GM21381 (cell line): ENCODE measurements at regions not wholly inside any gene's neighbourhood (a gene's known extent, or its start where the extent isn't known, plus 50 kb on each side); places are given as distances from the start of the nearest gene placed in this dataset.
A peak's percentile ranks its signal among the peaks of the same experiment; 100 is the strongest.
"Not testable (repeated sequence)": the region's sequence is repeated elsewhere in the genome, so short reads cannot be mapped to it uniquely, and the experiment has no call there.

Experiments
- ATAC-seq: cut with Tn5 transposase; IDR thresholded peaks from one replicate; pipeline ENCODE4 v1.9.1; 2021; ENCODE audit warnings: mild to moderate bottlenecking, moderate library complexity; ENCODE audit not compliant: unreplicated experiment

DNA sequence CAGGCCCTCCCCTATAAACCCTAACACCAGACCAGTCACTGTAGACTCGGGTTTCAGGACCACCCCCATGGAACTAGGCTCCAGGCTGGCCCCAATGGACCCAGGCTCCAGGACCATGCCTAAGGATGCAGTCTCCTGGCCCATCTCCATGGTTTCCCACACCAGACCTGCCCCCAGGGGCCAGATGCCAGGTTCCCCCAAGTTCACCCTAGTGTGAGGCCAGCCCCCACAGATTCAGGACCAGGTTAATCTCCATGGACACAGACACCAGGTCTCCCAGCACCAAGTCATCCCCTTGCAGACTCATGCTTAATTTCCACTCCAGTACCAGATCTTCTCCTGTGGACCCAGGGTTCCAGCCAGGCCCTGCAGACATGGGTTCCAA, 103.8 kb upstream of the LANCL2 start:
- no peak for ATAC-seq

DNA sequence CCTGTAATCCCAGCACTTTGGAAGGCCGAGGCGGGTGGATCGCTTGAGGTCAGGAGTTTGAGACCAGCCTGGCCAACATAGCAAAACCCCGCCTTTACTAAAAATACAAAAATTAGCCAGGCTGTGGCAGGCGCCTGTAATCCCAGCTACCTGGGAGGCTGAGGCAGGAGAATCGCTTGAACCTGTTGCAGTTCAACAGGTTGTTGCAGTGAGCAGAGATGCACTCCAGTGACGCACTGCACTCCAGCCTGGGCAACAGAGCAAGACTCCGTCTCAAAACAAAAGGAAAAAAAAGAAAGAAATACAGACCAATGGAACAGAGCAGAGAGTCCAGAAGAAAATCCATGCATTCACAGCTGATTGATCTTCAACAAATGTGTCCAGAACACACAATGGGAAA, 99.8 kb upstream of the LANCL2 start:
- not testable (repeated sequence) for ATAC-seq

DNA sequence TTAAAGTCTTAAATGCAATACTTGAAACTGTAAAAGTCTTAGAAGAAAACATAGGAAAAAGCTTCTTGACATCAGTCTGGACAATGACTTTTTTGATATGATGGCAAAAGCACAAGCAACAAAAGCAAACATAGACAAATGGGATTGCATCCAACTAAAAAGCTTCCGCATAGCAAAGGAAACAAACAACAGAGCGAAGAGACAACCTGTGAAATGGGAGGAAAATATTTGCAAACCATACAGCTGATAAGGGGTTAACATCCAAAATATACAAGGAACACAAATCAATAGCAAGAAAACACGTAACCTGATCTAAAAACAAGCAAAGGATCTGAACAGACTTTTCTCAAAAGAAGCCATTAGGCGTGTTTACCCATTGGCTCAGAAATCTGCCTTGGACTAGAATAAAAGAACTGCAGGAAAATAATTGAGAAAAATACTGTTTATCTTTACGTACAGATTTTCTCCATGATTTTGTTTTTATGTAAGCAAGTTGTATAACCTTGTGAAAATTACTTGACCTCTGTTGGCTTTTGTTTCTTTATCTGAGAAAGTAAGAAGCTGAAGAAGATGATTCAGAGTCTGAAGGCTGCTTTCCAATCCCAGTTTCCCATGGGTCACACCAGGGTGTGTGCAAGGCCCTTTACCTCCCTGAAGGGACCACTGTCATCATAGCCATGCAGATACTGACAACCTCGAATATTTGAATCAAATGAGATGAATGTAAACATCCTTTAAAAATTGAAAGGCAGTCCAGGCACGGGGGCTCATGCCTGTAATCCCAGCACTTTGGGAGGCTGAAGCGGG, 99.1 kb upstream of the LANCL2 start:
- no peak for ATAC-seq

DNA sequence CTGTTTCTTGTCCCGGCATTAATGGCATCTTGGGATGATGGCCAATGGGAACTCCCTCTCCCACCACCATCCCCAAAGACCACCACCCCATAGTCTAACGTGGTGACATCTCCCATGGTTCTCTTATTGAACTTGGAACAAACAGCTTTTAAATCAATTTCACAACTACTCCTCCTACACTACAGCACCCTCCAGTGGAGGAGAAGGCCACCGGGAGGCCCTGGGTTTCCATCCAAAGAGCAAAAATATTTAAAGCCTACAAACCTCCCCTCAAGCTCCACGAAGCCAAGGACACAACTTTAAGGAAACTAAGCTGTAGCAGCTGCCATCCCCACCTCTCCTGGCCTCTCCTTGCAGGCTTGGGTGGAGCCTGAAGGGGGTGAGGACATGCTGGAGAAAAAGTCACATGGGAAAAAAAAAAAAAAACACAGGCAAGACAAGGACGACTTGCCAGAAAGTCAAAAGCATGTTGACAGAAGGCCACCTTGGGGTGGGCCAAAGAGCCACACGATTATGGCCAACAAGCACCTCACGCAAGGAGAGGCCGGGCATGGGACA, 94.0 kb upstream of the LANCL2 start:
- ATAC-seq: no peak

DNA sequence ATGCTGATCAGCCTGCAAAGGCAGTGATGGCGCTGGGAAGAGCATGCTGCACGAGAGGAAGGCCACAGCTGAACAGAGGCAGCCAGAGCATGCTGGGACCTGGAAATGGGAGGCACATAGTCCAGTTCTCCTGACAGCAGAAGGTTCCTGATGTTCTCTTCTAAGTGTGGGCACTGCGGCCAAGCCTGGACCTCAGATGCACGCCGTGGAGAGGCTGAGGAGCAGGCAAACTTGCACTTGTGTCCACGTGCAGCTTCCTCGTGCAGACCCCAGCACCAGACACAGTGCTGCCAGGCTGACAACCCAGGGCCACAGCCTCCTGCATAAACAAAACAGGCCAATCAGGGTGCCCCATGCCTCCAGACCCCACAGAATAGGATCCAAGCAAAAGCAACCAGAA, 93.5 kb upstream of the LANCL2 start:
- ATAC-seq: no peak

DNA sequence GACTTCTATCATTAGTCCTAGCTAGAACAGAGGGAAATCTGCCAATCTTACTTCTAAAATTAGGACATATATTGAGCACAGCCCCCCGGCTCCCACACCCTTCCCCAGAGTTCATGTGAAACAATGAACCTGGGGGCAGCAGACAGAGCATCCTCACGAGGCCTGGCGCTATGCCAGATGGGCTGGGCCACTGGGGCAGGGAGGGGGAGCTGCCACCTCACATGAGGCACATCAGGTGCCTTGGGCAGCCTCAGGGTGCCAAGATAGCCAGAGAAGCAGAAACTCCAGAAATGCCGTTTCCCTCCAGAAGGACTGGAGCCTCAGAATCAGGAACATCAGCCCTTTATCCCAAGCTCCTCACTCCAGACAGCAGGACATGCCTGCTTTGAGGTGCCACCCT, 92.8 kb upstream of the LANCL2 start:
- no peak for ATAC-seq

DNA sequence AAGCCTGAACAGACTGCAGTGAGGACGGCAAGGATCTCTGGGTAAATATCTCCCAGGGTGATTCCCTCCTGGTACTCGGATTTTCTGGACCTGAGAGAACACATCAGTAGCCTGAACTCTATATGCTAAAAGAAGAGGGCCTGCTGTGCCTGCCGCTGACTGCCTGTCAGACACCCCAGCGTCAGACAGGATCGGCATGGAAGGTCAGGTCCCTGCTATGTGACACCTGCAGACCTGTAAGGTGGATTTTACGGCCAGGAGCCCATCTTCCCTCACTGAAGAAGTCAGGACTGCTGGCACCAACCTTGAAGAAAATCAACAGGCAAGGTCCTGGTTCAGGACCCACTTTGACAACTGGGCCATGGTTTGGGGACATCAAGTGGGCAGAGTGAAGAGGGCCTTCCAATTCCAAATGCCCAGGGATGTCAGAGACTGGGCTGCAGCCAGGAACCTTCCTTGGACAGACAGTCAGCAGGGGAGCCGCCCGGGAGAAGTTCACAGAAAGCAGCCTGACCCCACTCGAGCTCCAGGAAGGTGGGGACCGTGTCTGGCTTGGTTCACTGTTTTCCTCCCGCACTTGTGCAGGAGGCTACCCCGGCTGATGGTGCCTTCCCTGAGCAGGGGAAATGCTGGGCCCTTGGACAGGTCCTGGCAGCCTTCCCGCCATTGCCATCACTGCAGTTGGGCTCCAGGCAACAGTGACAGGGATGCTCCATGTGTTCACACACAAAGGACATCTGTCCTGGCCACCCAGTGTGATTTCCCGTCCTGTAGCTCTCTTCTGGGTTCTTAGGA, 91.8 kb upstream of the LANCL2 start:
- ATAC-seq: no peak

DNA sequence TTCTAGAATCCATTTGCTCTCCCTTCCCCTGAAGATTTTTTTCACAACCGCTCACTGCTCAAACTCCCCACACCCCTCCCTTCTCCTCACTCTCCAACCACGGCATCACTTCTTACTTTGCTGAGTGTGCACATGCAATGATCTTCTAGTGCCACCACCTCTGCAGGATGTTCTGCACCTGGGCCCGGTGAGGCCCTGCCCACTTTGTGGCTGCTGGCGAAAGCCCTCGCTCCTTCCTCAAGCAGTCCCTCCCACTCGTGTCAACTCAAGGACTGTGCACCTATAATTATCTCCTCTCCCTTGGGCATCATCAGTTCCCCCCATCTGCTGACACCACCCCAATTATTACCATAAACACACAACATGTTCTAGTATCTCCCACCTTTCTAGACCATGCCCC, 91.0 kb upstream of the LANCL2 start:
- ATAC-seq: no peak

DNA sequence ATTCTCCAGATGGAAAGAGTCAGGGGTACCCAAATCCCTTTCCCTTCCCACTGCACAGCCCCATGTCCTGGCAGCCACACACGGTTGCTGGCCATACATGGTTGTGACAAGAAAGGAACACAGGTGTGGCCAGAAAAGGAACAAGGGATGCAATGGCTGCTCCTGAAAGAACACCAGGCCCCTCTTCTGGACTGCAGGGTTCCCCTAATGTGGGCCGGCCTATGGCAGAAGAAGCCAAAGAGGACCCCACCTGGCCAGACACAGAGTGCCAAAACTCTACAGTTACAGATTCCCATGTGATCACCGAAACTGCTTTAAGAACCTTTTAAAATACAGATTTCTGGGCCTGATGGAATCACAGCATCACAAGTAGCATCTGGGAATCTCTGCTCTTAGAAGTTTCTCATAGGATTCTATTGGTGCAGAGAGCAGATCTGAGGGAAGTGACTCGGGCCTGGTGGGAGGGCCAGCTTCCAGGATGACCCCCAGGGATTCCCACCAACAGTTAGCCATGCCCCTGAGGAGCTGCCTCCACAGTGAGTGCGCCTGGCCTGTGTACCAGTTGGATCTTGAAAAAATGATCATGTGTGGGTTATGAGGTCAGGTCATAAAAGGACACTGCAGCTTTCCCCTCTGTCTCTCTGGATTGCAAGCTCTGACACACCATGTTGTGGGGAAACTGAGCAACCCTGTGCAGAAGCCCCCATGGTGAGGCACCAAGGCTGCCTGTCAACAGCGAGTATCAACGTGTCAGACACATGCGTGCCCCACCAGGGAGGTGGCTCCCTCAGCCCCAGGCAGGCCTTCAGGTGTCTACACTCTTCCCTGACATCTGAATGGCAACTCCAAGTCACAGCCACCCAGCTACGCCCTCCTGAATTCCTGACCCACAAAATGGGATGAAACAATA, 89.6 kb upstream of the LANCL2 start:
- no peak for ATAC-seq

DNA sequence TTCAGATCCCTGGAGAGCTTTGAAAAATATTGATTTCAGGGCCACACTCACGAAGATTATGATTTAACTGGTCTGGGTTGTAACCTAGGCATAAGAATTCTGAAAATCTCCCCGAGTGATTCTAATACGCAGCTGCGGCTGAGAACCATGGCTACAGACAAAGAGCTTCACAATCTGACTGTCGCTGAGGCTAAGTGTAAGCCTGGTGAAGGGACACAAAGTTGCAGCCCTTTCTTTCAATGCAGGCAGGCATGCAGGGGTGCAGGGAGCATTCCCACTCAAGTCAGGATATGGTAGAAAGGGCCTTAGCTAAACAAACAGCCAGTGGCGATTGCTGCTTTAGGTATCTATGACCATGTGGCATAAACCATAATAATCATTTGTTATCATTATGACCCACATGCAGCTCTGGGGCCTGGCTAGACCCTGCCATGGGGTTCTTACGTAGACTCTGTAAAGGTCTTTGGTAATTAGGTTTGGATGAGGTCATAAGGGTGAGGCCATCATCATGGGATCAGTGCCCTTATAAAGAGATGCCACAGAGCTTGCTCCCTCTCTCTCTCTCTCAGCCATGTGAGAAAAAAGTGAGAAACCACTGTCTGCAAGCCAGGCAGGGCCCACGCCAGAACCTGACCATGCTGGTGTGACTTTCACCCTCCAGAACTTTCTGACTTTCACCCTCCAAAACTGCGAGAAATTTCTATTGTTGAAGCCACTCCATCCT, 88.4 kb upstream of the LANCL2 start:
- ATAC-seq: no peak

DNA sequence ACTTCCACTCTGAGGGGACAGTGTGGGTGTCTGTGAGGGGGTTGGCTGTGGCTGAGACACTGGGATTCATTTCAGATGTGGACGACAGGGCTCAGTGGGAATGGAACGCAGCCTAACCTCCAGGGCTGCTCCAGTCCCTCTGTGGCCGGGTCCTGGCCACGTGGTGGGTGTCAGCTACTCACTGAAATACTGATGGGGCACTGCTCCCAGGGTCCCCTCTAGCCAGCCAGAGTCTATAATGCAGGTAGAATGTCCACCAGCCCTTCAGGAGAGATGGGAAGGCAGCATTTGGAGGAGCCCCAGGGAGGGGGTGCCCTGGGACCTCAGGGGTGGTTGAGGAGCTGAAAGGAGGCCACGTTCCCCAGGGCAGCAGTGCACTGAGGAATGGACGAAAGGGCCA, 87.2 kb upstream of the LANCL2 start:
- no peak for ATAC-seq

DNA sequence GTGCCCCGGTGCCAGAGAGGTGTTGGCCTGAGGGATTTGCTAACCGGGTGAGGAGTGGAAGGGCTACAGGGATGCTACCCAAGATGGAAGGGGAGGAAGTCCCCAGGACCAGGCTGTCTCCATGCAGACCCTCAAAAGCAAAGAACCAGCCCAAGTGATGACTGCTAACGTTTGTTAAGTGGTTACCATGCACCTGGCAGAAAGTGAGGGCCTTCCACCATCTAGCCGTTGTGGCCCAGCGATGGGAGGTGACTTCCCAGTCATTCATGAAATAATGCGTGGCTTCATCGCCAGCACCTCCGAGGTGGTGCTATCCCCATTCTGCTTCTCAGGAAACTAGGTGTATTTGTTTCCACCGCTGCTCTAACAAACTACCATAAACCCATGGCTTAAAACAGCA, 86.8 kb upstream of the LANCL2 start:
- ATAC-seq: no peak

DNA sequence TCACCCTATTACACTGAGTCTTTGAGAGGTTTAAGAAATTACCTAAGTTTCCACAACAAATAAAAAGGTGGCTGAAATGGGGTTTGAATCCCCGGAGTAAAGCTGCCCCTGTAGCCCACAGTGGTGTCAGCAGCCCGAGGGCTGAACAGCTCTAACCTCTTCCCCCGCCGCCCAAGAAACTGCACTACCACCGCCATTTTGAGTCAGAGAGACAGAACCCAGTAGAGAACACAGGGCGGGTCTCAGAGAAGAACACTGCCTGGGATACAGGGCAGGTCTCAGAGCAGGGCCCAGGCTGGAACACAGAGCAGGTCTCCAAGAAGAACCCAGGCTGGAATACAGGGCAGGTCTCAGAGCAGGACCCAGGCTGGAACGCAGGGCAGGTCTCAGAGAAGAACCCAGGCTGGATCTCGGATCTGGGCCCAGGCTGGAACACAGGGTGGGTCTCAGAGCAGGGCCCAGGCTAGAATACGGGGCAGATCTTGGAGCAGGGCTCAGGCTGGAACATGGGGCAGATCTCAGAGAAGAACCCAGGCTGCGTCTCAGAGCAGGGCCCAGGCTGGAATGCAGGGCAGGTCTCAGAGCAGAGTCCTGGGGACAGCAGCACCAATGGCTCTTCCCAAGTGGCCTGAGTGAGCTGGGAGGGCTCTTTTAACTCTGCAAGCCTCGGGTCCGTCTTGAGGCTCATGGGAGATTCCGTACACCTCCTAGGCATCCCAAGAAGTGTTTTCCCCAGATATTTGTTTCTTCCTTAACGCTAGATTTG, 85.9 kb upstream of the LANCL2 start:
- no peak for ATAC-seq

DNA sequence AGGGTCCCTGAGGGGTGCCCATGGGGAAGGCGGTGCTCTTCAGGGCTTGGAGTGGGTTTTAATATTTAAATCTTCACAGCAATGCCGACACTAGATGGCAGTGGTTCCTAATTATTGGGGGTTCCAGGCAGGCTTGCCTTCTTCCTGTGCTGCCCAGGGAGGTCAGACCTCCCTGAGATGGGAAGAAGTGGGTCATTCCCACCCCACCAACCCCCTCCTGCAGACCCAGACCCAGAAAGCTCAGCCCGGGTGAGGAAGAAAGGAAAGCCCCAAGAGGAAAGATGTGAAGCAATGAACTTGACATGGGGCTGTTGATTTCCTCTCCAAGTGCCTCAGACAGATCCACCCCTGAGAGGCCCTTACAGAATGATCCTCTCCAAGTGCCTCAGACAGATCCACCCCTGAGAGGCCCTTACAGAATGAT, 85.1 kb upstream of the LANCL2 start:
- ATAC-seq: peak; percentile 85

DNA sequence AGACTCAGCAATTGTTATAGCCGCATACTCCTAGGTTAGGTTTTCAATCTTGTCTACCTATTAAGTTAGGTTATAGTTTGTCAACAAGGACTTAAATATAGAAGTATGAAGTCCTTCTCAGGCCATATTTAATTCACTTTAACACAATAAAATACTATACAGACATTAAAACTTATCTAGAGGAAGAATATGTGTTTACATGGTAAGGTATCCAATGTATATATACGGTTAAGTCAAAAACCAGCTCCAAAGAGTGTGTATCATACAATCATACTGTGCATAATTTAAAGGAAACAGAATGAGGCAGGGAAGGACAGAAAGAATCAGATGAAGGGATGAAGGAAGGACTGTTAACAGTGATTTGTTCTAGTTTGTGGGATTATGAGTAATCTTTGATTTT, 79.5 kb upstream of the LANCL2 start:
- ATAC-seq: no peak

DNA sequence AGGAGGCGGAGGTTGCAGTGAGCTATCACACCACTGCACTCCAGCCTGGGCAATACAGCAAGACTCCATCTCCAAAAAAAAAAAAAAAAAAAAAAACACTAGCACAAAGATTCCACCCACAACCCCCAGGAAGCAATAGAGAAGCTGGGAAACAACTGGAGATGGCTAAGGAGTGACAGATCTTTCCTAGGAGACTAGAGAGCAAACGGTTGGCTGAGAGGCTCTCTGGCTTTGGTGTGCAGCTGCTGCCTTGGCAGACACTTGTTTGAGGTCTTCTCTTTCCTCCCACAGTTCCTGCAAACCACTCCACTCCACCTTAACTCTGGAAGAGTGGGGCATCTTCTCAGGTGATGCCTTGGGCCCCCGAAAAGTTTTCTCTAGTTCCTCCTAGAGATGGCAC, 78.5 kb upstream of the LANCL2 start:
- no peak for ATAC-seq

DNA sequence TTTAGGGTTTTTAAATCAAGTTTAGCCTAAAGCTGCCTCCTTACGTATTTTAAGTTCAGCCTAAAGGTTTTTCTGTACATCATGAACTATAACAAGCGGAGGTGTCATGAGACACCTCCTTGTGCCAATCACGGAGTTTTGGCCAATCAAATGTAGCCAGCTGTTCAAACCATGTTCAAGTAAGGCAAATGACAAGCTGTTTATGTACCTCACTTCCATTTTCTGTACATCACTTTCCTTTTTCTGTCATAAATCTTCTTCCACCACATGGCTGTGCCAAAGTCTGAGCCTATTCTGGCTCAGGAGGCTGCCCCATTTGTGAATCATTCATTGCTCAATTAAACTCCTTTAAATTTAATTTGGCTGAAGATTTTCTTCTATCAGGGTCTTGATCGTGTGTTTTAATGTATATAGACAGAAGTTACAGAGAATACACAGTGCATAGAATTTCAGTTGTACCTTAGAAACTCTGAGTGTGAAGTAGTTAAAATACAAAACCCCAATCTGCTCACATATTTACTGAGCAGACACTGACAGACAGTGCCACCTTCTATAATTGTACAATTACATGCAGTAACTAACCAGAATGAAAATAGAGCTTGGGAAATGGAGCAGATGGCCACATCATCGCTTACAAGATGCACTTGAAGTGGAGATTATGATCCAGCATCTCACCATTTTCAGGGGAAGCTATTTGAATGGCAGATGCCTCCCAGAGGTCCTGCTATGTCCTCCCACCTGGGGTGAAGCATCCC, 76.9 kb upstream of the LANCL2 start:
- ATAC-seq: no peak

DNA sequence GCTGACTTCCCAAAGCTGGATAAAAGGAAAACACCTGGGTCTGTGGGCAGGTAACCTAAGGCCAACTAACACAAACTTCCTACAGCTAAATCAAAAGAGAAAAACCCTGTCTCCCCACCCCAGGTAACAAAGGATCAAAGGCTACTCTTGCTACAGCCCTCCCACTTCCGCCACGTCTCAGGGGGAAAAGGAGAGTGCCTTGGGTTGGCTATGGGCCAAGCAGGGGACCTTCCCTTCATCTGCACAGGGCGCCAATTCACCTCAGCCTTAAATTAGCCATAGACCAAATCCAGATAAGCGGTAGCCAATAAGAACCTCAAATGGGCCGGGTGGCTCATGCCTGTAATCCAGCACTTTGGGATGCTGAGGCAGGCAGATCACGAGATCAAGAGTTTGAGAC, 69.1 kb upstream of the LANCL2 start:
- no peak for ATAC-seq
